ENCODE measurements at regions not wholly inside any gene's neighbourhood (a gene's known extent, or its start where the extent isn't known, plus 50 kb on each side); places are given as distances from the start of the nearest gene placed in this dataset.

DNA sequence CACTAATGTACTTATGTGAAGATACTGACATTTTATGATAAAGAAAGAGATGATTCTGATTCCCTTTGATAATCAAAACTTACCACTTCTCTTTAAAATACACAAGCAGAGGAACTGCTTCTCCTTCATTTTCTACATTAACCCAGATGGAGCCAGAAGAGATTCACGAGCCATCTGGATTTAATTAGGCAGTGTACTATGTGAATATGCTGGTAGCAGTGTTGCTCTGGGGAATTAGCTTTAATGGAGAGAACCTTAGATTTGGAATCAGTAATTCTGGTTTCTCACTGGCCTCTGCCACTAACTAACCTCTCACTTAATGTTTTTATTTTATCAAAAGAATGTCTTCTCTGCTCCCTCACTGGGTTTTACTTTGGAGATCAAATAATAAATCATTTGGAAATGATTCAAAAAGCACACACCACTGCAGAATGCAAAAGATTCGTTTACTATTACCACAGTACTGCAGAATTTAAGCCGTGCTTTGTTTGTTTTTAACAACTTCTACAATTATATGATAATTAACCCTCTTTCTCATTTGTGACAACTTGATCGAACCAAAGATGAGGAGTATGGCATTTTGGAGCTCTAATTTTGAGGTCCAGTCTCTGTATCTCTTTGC lies 77.5 kb upstream of the PHYHIPL start:
- TF ChIP-seq, protein P1, sequence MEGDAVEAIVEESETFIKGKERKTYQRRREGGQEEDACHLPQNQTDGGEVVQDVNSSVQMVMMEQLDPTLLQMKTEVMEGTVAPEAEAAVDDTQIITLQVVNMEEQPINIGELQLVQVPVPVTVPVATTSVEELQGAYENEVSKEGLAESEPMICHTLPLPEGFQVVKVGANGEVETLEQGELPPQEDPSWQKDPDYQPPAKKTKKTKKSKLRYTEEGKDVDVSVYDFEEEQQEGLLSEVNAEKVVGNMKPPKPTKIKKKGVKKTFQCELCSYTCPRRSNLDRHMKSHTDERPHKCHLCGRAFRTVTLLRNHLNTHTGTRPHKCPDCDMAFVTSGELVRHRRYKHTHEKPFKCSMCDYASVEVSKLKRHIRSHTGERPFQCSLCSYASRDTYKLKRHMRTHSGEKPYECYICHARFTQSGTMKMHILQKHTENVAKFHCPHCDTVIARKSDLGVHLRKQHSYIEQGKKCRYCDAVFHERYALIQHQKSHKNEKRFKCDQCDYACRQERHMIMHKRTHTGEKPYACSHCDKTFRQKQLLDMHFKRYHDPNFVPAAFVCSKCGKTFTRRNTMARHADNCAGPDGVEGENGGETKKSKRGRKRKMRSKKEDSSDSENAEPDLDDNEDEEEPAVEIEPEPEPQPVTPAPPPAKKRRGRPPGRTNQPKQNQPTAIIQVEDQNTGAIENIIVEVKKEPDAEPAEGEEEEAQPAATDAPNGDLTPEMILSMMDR (IDR thresholded peaks at IDR 0.05): no peak
- TF ChIP-seq EZH2 (IDR thresholded peaks at IDR 0.05; ENCODE audit: borderline replicate concordance, insufficient read depth, low read depth, low read length, poor library complexity, severe bottlenecking): no peak

Measured in B cell (primary cell).